Smooth muscle cell (in vitro differentiated cells): ENCODE measurements at regions not wholly inside any gene's neighbourhood (a gene's known extent, or its start where the extent isn't known, plus 50 kb on each side); places are given as distances from the start of the nearest gene placed in this dataset.

ENCODE experiments used
- DNase-seq: peaks from one replicate; lab custom pipeline; 2025; ENCODE audit not compliant: unreplicated experiment; lab: John Stamatoyannopoulos, UW
- H2AFZ ChIP-seq: fragments of 200-600 bp; sonication (generic); 2 replicates; pipeline ENCODE4 v1.6.0; 2016; ENCODE audit warnings: antibody characterized with exemption, low read depth, mild to moderate bottlenecking
- H3F3A ChIP-seq: fragments of 200-600 bp; sonication (generic); 2 replicates; pipeline ENCODE4 v1.6.0; 2017; ENCODE audit warnings: antibody characterized with exemption, low read depth
- H3K27ac ChIP-seq: fragments of 200-600 bp; sonication (generic); 2 replicates; pipeline ENCODE4 v1.5.1; 2016; ENCODE audit warnings: low read depth, mild to moderate bottlenecking
- H3K27me3 ChIP-seq: fragments of 200-600 bp; sonication (generic); 2 replicates; pipeline ENCODE4 v1.6.1; 2016; ENCODE audit warnings: low read depth, mild to moderate bottlenecking
- H3K36me3 ChIP-seq: fragments of 200-600 bp; sonication (generic); 2 replicates; pipeline ENCODE4 v1.5.1; 2016; ENCODE audit warnings: low read depth
- H3K4me1 ChIP-seq: fragments of 200-600 bp; sonication (generic); 2 replicates; pipeline ENCODE4 v1.5.1; 2016; ENCODE audit warnings: low read depth
- H3K4me2 ChIP-seq: fragments of 200-600 bp; sonication (generic); 2 replicates; pipeline ENCODE4 v1.6.0; 2016; ENCODE audit warnings: mild to moderate bottlenecking
- H3K4me3 ChIP-seq: fragments of 200-600 bp; sonication (generic); 2 replicates; pipeline ENCODE4 v1.5.1; 2016; ENCODE audit warnings: mild to moderate bottlenecking
- H3K79me2 ChIP-seq: fragments of 200-600 bp; sonication (generic); 2 replicates; pipeline ENCODE4 v1.6.0; 2016; ENCODE audit warnings: low read depth, mild to moderate bottlenecking
- H3K9ac ChIP-seq: fragments of 200-600 bp; sonication (generic); 2 replicates; pipeline ENCODE4 v1.6.0; 2016; ENCODE audit warnings: low read depth
- H3K9me3 ChIP-seq: fragments of 200-600 bp; sonication (generic); replicated peaks from 2 replicates; pipeline ENCODE4 v1.5.1; 2016; ENCODE audit warnings: low read depth
- H4K20me1 ChIP-seq: fragments of 200-600 bp; sonication (generic); 2 replicates; pipeline ENCODE4 v1.6.0; 2016; ENCODE audit warnings: low read depth
- CTCF ChIP-seq: fragments of 200-600 bp; sonication (generic); IDR thresholded peaks from 2 replicates; pipeline ENCODE4 v1.5.1; 2017; ENCODE audit warnings: borderline replicate concordance, mild to moderate bottlenecking, antibody characterized with exemption; ENCODE audit not compliant: insufficient read depth, poor library complexity, severe bottlenecking
- WGBS: methylation state at CpG from one replicate; pipeline ENCODE4 v1.1.7; 2016; ENCODE audit warnings: low lambda C conversion rate; 5-methylcytosine and 5-hydroxymethylcytosine counted together

GRCh38 chr20:12399110-12399836 is 481.6 kb downstream of the BTBD3 start:
- no peaks in the 10 kb centered on the region for H3K79me2 ChIP-seq
- H3K4me1 ChIP-seq, result no peaks in the 10 kb centered on the region
- TF ChIP-seq CTCF, result no peak
- no peaks in the 10 kb centered on the region for H3K9me3 ChIP-seq
- no peak overlapping the region for H3K9ac ChIP-seq
- no peaks in the 10 kb centered on the region for H3K27me3 ChIP-seq
- 62% methylated on average over 4 of the region's 4 CpGs for WGBS
- no peak for DNase-seq
- no peaks in the 10 kb centered on the region for H4K20me1 ChIP-seq
- H3K4me3 ChIP-seq, result no peak overlapping the region
- H3F3A ChIP-seq, result no peaks in the 10 kb centered on the region
- no peak overlapping the region for H3K4me2 ChIP-seq
- no peaks in the 10 kb centered on the region for H3K36me3 ChIP-seq
- no peak overlapping the region for H2AFZ ChIP-seq
- H3K27ac ChIP-seq, result no peak overlapping the region

DNA sequence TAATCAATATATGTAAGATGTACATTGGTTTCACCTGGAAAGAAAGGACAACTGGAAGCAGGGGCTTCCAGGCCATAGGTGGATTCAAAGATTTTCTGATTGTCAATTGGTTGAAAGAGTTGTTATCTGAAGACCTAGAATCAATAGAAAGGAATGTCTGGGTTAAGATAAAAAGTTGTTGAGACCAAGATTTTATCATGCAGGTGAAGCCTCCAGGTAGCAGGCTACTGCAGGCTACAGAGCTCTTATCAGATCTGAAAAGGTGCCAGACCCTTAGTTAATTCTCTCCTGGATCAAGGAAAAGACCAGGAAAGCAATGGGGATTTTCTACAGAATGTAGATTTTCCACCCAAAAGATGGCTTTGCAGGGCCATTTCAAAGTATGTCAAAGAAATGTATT is 487.2 kb downstream of the BTBD3 start:
- Histone ChIP-seq H3K4me2 (no peak overlapping the region), H3K4me1 (no peaks in the 10 kb centered on the region), H3K79me2 (no peaks in the 10 kb centered on the region), H3K27me3 (no peaks in the 10 kb centered on the region), H3K36me3 (peaks cover 9% of the 10 kb centered on the region), H3K27ac (no peak overlapping the region), H3K4me3 (no peak overlapping the region), H3F3A (no peaks in the 10 kb centered on the region), H4K20me1 (no peaks in the 10 kb centered on the region), H2AFZ (no peak overlapping the region), H3K9ac (no peak overlapping the region), H3K9me3 (peaks cover 17% of the 10 kb centered on the region)
- no peak for TF ChIP-seq CTCF
- DNase-seq, result no peak

DNA sequence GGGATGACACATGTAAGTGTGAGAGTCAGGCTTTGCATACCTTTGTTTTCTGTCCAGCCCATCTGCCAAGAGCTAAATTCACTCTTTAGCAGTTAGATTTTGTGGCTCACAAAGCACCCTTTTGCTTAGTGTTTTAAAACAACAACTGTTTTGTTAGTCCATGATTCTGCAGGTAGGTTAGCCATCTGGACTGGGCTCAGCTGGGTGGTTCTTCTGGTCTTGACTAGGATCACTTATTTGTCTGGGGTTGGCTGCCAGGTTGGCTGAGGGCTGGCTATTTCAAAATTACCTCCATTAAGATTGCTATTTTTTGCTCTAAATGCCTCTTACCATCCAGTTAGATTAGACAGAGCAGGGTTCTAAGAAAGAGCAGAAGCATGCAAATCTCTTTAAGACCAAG is 489.3 kb downstream of the BTBD3 start:
- no peak overlapping the region for H3K4me2 ChIP-seq
- no peak overlapping the region for H3K9ac ChIP-seq
- H3K27ac ChIP-seq, result no peak overlapping the region
- TF ChIP-seq CTCF, result no peak
- H3K27me3 ChIP-seq, result no peaks in the 10 kb centered on the region
- H3K36me3 ChIP-seq, result peaks cover 9% of the 10 kb centered on the region
- no peaks in the 10 kb centered on the region for H3F3A ChIP-seq
- H2AFZ ChIP-seq, result no peak overlapping the region
- peaks cover 17% of the 10 kb centered on the region for H3K9me3 ChIP-seq
- no peaks in the 10 kb centered on the region for H3K79me2 ChIP-seq
- no peaks in the 10 kb centered on the region for H4K20me1 ChIP-seq
- DNase-seq, result no peak
- no peak overlapping the region for H3K4me3 ChIP-seq
- H3K4me1 ChIP-seq, result no peaks in the 10 kb centered on the region

- H3K79me2 ChIP-seq, result no peaks in the 10 kb centered on the region
- H3K4me1 ChIP-seq, result no peaks in the 10 kb centered on the region
- peak overlapping the region; percentile 16 for H3K27ac ChIP-seq
- no peaks in the 10 kb centered on the region for H4K20me1 ChIP-seq
- no peak overlapping the region for H3K4me3 ChIP-seq
- 49% methylated on average over 3 of the region's 3 CpGs for WGBS
- no peak overlapping the region for H2AFZ ChIP-seq
- no peak overlapping the region for H3K9ac ChIP-seq
- H3K4me2 ChIP-seq, result no peak overlapping the region
- peaks cover 9% of the 10 kb centered on the region for H3K36me3 ChIP-seq
- TF ChIP-seq CTCF, result no peak
- H3F3A ChIP-seq, result peaks cover 8% of the 10 kb centered on the region
- no peaks in the 10 kb centered on the region for H3K27me3 ChIP-seq
- peaks cover 17% of the 10 kb centered on the region for H3K9me3 ChIP-seq
- DNase-seq, result no peak
These were observed 491.8 kb downstream of the BTBD3 start for GRCh38 chr20:12409501-12409900.
